ENCODE measurements at regions not wholly inside any gene's neighbourhood (a gene's known extent, or its start where the extent isn't known, plus 50 kb on each side); places are given as distances from the start of the nearest gene placed in this dataset.

GRCh38 chr6:22668307-22668706, 98.9 kb downstream of the HDGFL1 start:
- Histone ChIP-seq H3K27me3 (ENCODE audit: control insufficient read depth in 2 of 2, insufficient read depth in 2 of 2, low read length in 2 of 2) (no peaks in the 10 kb centered on the region), H4K20me1 (replicated peaks; ENCODE audit: control insufficient read depth, extremely low read depth, insufficient read depth, low read length) (no peaks in the 10 kb centered on the region), H3K4me1 (ENCODE audit: control insufficient read depth, extremely low read depth, insufficient read depth, low read length) (no peaks in the 10 kb centered on the region), H3K4me3 (replicated peaks in 1 of 3; ENCODE audit: insufficient read depth in 1 of 3, low read depth in 1 of 3, low read length in 3 of 3) (no peak overlapping the region), H3K9ac (replicated peaks; ENCODE audit: extremely low read depth, insufficient read depth, low read length) (no peak overlapping the region), H3K36me3 (ENCODE audit: control insufficient read depth in 2 of 2, extremely low read depth in 1 of 2, insufficient read depth in 2 of 2, low read length in 2 of 2) (no peaks in the 10 kb centered on the region), H2AFZ (ENCODE audit: low read depth, low read length) (no peak overlapping the region), H3K9me1 (replicated peaks; ENCODE audit: control insufficient read depth, extremely low read depth, insufficient read depth, low read length) (no peaks in the 10 kb centered on the region), H3K27ac (ENCODE audit: insufficient read depth, low read depth, low read length) (no peak overlapping the region), H3K4me2 (ENCODE audit: insufficient read depth, low read length) (no peak overlapping the region), H3K79me2 (ENCODE audit: control insufficient read depth, insufficient read depth, low read length) (no peaks in the 10 kb centered on the region), H3K9me3 (replicated peaks; ENCODE audit: control insufficient read depth, insufficient read depth, low read length) (no peaks in the 10 kb centered on the region)
- intact Hi-C loops (cut with micrococcal nuclease), result no loop called here
- FAIRE-seq (no peak), DNase-seq (ENCODE audit: low read depth, low spot score) (no peak)
- BruUV-seq (replicated peaks), result no TSS peak
- CTCF ChIA-PET, result no interaction called here
- POLR2A ChIA-PET, result no interaction called here
- dilution Hi-C loops (cut with MboI; ENCODE audit: extremely low pct_ligation_motif_present, low sequenced_read_pairs), result no loop called here
- TF ChIP-seq GATA2 (IDR thresholded peaks at IDR 0.05; ENCODE audit: insufficient read depth, insufficient read length, low read depth, low read length) (no peak), JUN (IDR thresholded peaks at IDR 0.05; ENCODE audit: borderline replicate concordance, insufficient read depth, insufficient read length, low read depth) (no peak), EZH2 (IDR thresholded peaks at IDR 0.05; ENCODE audit: borderline replicate concordance, low read depth, low read length, severe bottlenecking) (no peak), POLR2A (IDR thresholded peaks at IDR 0.05; ENCODE audit: low read depth, low read length) (no peak), MYC (IDR thresholded peaks at IDR 0.05; ENCODE audit: low read depth, low read length) (no peak)

- ChIA-PET CTCF (interaction anchor here (0.6 kb wide), 1 partner anchor 29 kb away, joined by 3 read pairs; no protein-coding TSS in a partner anchor), POLR2A (no interaction called here)
- no peaks in the 10 kb centered on the region for H3K9me3 ChIP-seq (replicated peaks; ENCODE audit: control insufficient read depth, insufficient read depth, low read length)
- TF ChIP-seq FOS (IDR thresholded peaks at IDR 0.05; ENCODE audit: borderline replicate concordance, insufficient read depth, low read length) (no peak), POLR2A (IDR thresholded peaks at IDR 0.05; ENCODE audit: low read depth, low read length) (no peak), EZH2 (IDR thresholded peaks at IDR 0.05; ENCODE audit: borderline replicate concordance, low read depth, low read length, severe bottlenecking) (no peak), CTCF (IDR thresholded peaks at IDR 0.05; ENCODE audit: extremely low read depth in 1 of 2, insufficient read depth in 1 of 2, low read depth in 1 of 2, low read length in 2 of 2) (no peak), GATA2 (IDR thresholded peaks at IDR 0.05; ENCODE audit: insufficient read depth, insufficient read length, low read depth, low read length) (no peak), POLR2AphosphoS5 (IDR thresholded peaks at IDR 0.05; ENCODE audit: insufficient read depth, low read depth, low read length) (no peak), MAX (IDR thresholded peaks at IDR 0.05; ENCODE audit: insufficient read depth, insufficient read length) (no peak), MYC (IDR thresholded peaks at IDR 0.05; ENCODE audit: low read depth, low read length) (no peak), JUN (IDR thresholded peaks at IDR 0.05; ENCODE audit: borderline replicate concordance, insufficient read depth, insufficient read length, low read depth) (no peak)
- H3K27me3 ChIP-seq (ENCODE audit: control insufficient read depth in 2 of 2, insufficient read depth in 2 of 2, low read length in 2 of 2), result no peaks in the 10 kb centered on the region
- H3K4me1 ChIP-seq (ENCODE audit: control insufficient read depth, extremely low read depth, insufficient read depth, low read length), result no peaks in the 10 kb centered on the region
- no peak overlapping the region for H3K4me2 ChIP-seq (ENCODE audit: insufficient read depth, low read length)
- no peak overlapping the region for H3K4me3 ChIP-seq (replicated peaks in 1 of 3; ENCODE audit: insufficient read depth in 1 of 3, low read depth in 1 of 3, low read length in 3 of 3)
- no peaks in the 10 kb centered on the region for H3K79me2 ChIP-seq (ENCODE audit: control insufficient read depth, insufficient read depth, low read length)
- DNase-seq (ENCODE audit: low read depth, low spot score) (no peak), FAIRE-seq (no peak)
- H3K36me3 ChIP-seq (ENCODE audit: control insufficient read depth in 2 of 2, extremely low read depth in 1 of 2, insufficient read depth in 2 of 2, low read length in 2 of 2), result no peaks in the 10 kb centered on the region
- H3K9ac ChIP-seq (replicated peaks; ENCODE audit: extremely low read depth, insufficient read depth, low read length), result no peak overlapping the region
- no peaks in the 10 kb centered on the region for H4K20me1 ChIP-seq (replicated peaks; ENCODE audit: control insufficient read depth, extremely low read depth, insufficient read depth, low read length)
- dilution Hi-C loops (cut with MboI; ENCODE audit: extremely low pct_ligation_motif_present, low sequenced_read_pairs), result no loop called here
- no TSS peak for BruUV-seq (replicated peaks)
- no peak overlapping the region for H3K27ac ChIP-seq (ENCODE audit: insufficient read depth, low read depth, low read length)
- H3K9me1 ChIP-seq (replicated peaks; ENCODE audit: control insufficient read depth, extremely low read depth, insufficient read depth, low read length), result no peaks in the 10 kb centered on the region
- intact Hi-C loops (cut with micrococcal nuclease), result no loop called here
- H2AFZ ChIP-seq (ENCODE audit: low read depth, low read length), result no peak overlapping the region
Observed at GRCh38 chr6:22668717-22669116, 99.4 kb downstream of the HDGFL1 start.
